Tongue (tissue), 1 donor: ENCODE measurements at regions not wholly inside any gene's neighbourhood (a gene's known extent, or its start where the extent isn't known, plus 50 kb on each side); places are given as distances from the start of the nearest gene placed in this dataset.

ENCODE experiments used
- DNase-seq: peaks from one replicate; pipeline ENCODE4 v3.0.0-alpha.2; 2015

- DNase-seq: no peak
Observed at GRCh38 chr21:41651830-41652229, 115.0 kb downstream of the RIPK4 start.

- DNase-seq: peak; percentile 24
Observed at GRCh38 chr21:41651406-41651805, 115.4 kb downstream of the RIPK4 start.

GRCh38 chr21:41650526-41651145 lies 116.2 kb downstream of the RIPK4 start:
- DNase-seq: no peak

GRCh38 chr21:41648591-41649031 lies 118.2 kb downstream of the RIPK4 start:
- DNase-seq: no peak

GRCh38 chr21:41647806-41648561 lies 118.9 kb downstream of the RIPK4 start:
- DNase-seq: no peak

- DNase-seq: no peak
Observed at GRCh38 chr21:41643246-41643966, 123.4 kb downstream of the RIPK4 start.

- peak; percentile 67 for DNase-seq
Observed at GRCh38 chr21:41641821-41642701, 124.8 kb downstream of the RIPK4 start.

GRCh38 chr21:41641510-41641815 lies 125.4 kb downstream of the RIPK4 start:
- DNase-seq: no peak

GRCh38 chr21:41640748-41641509 lies 125.9 kb downstream of the RIPK4 start:
- no peak for DNase-seq

- DNase-seq: no peak
Observed at GRCh38 chr21:41639766-41640165, 127.1 kb downstream of the RIPK4 start.

- no peak for DNase-seq
Observed at GRCh38 chr21:41639336-41639735, 127.5 kb downstream of the RIPK4 start.

GRCh38 chr21:41638201-41638790 lies 128.6 kb downstream of the RIPK4 start:
- no peak for DNase-seq

- no peak for DNase-seq
Observed at GRCh38 chr21:41636636-41637630, 129.0 kb upstream of the TMPRSS2 start.

- DNase-seq: no peak
Observed at GRCh38 chr21:41635874-41636273, 127.9 kb upstream of the TMPRSS2 start.

GRCh38 chr21:41634858-41635257 lies 126.9 kb upstream of the TMPRSS2 start:
- no peak for DNase-seq

- no peak for DNase-seq
Observed at GRCh38 chr21:41634211-41634694, 126.3 kb upstream of the TMPRSS2 start.

- no peak for DNase-seq
Observed at GRCh38 chr21:41633627-41634026, 125.7 kb upstream of the TMPRSS2 start.

GRCh38 chr21:41632748-41633475 lies 125.0 kb upstream of the TMPRSS2 start:
- DNase-seq: no peak
